ENCODE measurements at regions not wholly inside any gene's neighbourhood (a gene's known extent, or its start where the extent isn't known, plus 50 kb on each side); places are given as distances from the start of the nearest gene placed in this dataset.
"Not testable (repeated sequence)": the region's sequence is repeated elsewhere in the genome, so short reads cannot be mapped to it uniquely, and the experiment has no call there.

- no peak for DNase-seq (ENCODE audit: low read depth)
Measured at GRCh38 chr3:67064105-67064504, 66.0 kb downstream of the KBTBD8 start.

- DNase-seq (ENCODE audit: low read depth) = no peak
Measured at GRCh38 chr3:67067251-67067650, 69.1 kb downstream of the KBTBD8 start.

GRCh38 chr3:67072640-67073039, 74.5 kb downstream of the KBTBD8 start:
- DNase-seq (ENCODE audit: low read depth) = not testable (repeated sequence)

GRCh38 chr3:67073812-67074211, 75.7 kb downstream of the KBTBD8 start:
- DNase-seq (ENCODE audit: low read depth) = no peak

DNA sequence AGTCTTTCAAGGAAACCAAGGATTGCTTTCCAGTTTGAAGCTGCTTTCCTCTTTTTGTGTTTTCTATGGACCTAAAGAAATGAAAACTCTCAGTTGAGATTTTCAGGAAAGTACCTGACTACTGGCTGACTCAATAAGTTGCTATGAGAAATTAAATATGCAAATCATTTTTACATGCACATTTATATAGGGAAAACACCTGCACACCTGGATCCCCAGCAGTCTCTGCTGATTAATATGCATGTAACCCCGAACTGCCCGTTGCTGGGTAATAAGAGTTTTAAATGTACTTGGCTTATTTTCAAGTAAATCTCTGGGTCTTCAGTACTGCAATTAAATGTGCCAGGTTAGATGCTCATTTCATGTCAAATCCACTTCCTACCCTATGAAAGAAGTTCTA, 77.2 kb downstream of the KBTBD8 start:
- no peak for DNase-seq (ENCODE audit: low read depth)

- DNase-seq (ENCODE audit: low read depth) = no peak
Measured at GRCh38 chr3:67076607-67077006, 78.5 kb downstream of the KBTBD8 start.

GRCh38 chr3:67077656-67078055, 79.5 kb downstream of the KBTBD8 start:
- DNase-seq (ENCODE audit: low read depth) = no peak

DNA sequence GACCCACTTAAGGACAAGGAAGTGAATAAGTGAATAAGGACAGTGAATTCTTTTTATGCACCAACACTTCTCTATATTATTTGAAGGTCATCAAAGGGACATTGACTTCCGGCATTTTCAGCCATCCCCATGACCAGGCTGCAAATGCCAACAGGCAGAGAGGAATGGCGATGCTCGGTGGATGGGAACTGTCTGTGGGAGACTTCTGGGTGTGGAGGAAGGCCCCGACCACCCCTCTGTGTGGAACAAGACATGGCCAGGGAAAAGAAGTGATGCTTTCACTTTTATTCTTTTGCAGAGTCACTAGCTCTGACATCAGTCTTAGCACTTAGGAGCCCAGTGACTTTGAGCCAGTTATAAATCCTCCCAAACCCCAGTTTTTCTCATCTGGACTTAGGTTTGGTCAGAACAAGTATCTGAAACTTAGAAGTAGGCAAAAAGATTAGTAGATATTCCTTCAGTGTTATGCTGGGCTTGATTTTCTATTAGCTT, 84.5 kb downstream of the KBTBD8 start:
- DNase-seq (ENCODE audit: low read depth) = no peak

- peak; percentile 41 for DNase-seq (ENCODE audit: low read depth)
Measured at GRCh38 chr3:67083277-67083676, 85.2 kb downstream of the KBTBD8 start.

DNA sequence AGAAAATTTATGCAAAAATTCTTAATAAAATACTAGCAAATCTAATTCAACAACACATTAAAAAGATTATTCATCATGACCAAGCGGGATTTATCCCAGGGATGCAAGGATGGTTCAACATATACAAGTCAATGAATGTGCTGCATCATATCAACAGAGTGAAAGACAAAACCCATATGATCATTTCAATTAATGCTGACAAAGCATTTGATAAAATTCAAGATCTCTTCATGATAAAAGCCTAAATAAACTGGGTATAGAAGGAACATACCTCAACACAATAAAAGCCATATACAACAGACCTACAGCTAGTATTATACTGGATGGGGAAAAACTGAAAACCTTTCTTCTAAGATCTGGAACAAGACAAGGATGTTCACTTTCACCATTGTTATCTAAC, 89.7 kb downstream of the KBTBD8 start:
- DNase-seq (ENCODE audit: low read depth) = no peak

DNA sequence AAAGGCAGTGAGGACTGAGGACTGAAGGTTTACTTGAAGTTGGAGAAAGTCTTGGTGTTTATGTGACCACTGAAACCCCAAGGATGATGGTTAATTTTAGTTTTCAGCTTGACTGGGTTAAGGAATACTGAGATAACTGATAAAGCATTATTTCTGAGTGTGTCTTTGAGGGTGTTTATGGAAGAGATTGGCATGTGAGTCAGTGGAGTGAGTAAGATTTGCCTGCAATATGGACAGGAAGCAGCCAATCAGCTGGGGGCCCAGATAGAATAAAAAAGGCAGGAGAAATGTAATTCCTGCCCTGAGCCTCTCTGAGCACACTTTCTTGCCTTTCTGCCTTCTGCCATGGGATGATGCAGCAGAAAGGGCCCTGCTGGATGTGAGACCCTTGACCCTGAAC, 92.4 kb downstream of the KBTBD8 start:
- DNase-seq (ENCODE audit: low read depth) = no peak

- DNase-seq (ENCODE audit: low read depth) = no peak
Measured at GRCh38 chr3:67093305-67093704, 95.2 kb downstream of the KBTBD8 start.

DNA sequence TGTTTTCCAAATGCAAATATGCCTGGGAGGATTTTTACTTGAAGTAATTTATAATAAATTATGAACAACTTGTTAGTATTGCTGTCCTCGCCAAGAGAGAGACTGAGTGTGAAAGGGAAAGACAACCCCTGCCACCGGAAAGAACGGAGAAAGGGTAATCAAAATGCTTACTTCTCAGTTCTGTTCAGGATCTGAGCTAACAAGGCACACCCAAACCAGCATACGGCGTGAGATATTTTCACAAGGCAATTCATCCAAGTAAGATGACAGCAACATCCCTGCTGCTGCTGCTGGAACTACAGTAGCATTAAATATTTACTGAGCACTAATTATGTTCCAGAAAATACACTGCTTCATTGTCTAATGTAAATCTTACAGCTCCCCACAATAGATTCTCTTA, 96.1 kb downstream of the KBTBD8 start:
- DNase-seq (ENCODE audit: low read depth) = no peak

GRCh38 chr3:67094774-67095173, 96.7 kb downstream of the KBTBD8 start:
- DNase-seq (ENCODE audit: low read depth) = no peak

- DNase-seq (ENCODE audit: low read depth) = no peak
Measured at GRCh38 chr3:67104388-67104787, 106.3 kb downstream of the KBTBD8 start.

DNA sequence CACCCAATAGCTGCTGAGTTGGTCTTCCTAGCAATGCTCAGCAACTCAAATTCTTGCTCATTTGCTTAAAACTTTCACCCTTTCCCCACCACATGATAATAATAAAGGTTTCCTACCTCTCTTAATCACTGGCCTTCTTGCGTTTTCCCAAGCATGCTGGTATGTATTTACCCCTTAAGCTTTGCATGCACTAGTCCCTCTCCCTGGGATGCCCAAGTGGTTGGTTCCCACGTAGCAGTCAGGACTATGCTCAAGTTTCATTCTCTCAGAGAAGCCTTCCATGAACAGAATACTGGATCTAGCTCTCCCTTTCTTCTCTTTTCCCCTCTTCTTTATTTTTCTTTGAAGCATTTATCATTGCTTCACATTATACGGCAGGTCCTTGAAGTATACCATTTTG, 108.8 kb downstream of the KBTBD8 start:
- no peak for DNase-seq (ENCODE audit: low read depth)

- DNase-seq (ENCODE audit: low read depth) = no peak
Measured at GRCh38 chr3:67109651-67110204, 111.6 kb downstream of the KBTBD8 start.

GRCh38 chr3:67113802-67114407, 115.8 kb downstream of the KBTBD8 start:
- peak; percentile 80 for DNase-seq (ENCODE audit: low read depth)

GRCh38 chr3:67118122-67118521, 120.0 kb downstream of the KBTBD8 start:
- no peak for DNase-seq (ENCODE audit: low read depth)

DNA sequence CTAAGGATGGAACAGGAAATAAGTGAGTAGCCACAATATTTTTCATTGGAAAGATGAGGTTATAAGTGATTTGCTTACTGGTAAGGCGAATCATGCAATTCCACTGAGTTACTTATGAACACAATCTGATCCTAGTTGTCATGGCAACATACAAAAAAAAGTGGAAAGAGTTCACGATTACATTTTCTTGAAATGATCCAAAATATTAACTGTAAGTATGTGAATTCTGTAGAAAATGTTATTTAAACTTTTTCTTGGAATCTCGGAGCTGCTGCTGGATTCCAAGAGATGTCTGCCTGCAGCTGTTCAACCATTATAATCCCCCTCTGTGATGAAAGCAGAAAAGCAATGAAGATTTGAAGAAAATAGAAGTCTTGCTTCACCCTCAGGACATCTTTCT, 120.5 kb downstream of the KBTBD8 start:
- DNase-seq (ENCODE audit: low read depth) = no peak

- DNase-seq (ENCODE audit: low read depth) = no peak
Measured at GRCh38 chr3:67123914-67124313, 125.8 kb downstream of the KBTBD8 start.

DNA sequence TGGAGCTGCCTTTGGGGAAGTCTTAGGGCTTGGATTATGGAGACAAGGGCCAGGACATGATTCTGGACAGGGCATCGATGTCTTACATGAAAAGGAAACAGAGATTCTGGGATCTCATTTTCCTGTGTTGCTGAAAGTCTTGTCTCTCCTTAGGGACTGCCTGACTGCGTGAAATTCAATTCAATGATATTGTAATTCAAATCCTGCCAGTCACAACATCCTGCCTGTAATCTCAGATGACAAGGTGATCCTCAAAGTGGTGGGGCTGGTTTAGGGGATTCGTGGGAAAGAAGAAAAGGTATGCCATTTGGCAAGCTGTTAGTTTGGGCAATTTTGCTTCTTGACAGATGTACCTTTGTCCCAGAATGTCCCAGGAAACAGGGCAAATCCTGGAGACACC, 129.1 kb downstream of the KBTBD8 start:
- DNase-seq (ENCODE audit: low read depth) = no peak

GRCh38 chr3:67142432-67142831, 144.3 kb downstream of the KBTBD8 start:
- no peak for DNase-seq (ENCODE audit: low read depth)

GRCh38 chr3:67145738-67146137, 147.6 kb downstream of the KBTBD8 start:
- no peak for DNase-seq (ENCODE audit: low read depth)
